OCI-M2 (cell line): ENCODE measurements at regions not wholly inside any gene's neighbourhood (a gene's known extent, or its start where the extent isn't known, plus 50 kb on each side); places are given as distances from the start of the nearest gene placed in this dataset.
A peak's percentile ranks its signal among the peaks of the same experiment; 100 is the strongest.

ENCODE experiments used
- DNase-seq: peaks from one replicate; lab custom pipeline; 2025; ENCODE audit not compliant: unreplicated experiment; lab: John Stamatoyannopoulos, UW

DNA sequence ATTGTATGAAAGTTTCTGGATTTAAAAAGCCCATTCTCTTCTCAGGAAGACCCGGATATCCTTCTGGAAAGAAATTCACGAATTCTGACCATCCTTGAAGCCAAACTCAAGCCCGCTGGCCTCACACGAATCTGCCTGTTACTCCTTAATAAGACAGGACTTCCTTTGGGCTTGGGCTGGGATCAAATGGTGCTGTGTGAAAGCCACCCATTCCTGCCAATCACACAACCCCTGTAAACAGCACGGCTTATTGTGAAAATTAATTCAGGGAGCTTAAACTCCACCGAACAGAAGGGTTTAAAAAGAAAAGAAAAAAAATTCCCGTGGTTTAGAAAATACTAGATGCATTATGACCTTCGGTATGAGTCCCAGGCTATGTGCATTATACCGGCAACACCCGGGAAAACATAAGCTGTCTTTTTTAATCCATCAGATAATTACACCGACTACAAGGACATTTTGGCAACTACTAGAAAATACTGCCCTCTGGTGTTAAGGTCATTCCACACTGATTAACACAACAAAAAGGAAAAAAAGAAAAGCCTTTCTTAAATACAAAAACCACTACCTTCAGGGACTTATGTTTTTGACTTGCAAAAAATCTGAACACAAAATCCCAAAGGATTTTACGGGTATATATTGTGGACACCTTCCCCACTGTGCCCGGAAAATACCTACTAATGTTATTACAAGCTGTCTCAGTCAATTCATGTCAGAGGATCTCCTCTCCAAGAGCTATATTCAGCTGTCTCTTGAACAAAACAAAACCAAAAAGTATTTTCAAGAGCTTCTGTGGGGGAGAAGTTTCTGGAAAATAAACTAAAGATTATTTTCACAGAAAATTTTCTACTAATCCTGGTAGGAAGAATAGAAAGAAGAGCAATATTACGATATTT lies 76.0 kb upstream of the LSM14A start:
- peak; percentile 88 for DNase-seq

- peak; percentile 62 for DNase-seq
These were observed 68.2 kb upstream of the LSM14A start for GRCh38 chr19:34104096-34104495.

DNA sequence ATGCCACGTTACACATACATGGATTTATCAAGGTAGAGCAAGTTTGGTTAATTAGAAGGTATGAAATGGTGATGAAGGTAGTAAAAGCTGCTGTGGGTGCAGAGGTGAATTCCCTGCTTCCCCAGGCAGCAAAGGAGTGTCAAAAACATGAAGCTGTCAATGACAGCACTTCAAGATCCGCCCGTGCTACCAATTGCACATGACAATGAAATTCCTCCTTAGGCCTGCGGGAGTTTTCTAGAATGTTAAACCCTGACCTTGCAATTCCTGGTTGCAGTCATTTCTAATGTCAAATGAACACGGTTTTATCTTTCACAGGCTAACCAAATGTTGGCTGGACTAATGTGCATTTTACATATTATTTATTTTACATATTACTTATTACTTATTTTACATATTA lies 67.7 kb upstream of the LSM14A start:
- DNase-seq: no peak

DNA sequence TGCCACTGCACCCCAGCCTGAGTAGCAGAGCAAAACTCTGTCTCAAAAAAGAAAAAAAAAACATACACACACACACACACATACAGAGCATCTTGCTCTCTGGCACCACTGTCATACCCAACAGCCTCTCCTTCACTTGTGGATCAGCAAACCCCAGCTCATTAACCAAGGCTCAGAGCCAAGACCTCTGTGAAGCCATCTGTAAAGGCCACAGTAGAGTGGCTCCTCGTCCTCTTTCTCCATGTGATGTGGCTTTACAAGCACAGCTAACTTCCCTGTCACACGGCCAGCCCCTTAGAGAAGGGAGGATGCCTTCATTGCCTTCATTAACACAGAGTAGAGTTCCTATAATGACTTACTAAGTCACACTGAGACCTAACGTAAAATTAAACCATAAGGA lies 62.7 kb upstream of the LSM14A start:
- DNase-seq: no peak

DNA sequence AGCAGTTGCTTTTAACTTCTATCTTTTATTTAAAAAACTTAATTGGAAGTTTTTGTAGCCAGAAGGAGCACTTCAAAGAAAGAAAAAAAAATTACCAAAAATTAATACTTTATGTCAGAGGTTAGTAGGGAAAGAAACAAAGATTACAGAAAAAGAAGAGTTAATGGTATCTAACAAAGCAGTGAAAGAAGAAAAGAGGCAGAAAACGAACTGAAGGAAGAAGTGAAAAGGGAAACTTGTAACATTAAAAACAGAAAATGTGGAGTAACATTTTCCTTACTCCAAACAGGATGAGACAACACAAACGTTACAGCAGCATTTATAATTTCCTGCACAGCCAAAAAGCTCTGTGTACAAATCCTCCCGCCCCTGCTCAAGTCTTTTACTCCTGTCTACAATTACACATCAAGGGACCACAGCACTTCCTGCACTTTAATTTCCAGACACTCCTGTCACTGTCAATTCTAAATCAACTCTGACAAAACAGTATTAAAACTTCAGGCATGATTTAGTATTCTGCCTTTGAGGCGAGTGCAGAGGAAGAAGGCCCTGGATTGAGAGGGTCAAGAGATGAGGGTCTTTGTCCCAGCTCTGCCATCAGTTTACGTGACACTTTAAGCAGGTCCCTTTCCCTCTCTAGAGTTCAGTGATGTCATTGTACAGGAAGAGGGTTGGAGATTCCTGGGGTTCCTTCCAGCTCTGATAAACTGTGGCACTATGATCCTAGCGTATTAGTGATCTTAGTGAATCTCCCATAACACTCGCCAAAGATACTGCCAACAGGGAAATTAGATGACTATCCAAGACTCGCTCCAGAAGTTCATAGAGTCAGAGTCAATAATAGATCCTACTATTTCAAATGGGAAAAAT lies 53.2 kb upstream of the LSM14A start:
- DNase-seq: no peak

DNA sequence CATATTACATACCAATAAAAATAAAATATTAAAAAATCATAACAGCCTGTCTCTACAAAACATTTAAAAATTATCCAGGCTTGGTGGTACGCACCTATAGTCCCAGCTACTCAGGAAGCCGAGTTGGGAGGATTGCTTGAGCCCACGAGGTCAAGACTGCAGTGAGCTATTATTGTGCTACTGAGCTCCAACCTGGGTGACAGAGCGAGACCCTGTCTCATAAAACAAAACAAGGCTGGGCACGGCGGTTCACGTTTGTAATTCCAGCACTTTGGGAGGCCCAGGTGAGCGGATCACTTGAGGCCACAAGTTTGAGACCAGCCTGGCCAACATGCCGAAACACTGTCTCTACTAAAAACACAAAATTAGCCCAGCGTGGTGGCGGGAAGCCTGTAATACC lies 52.2 kb upstream of the LSM14A start:
- DNase-seq: no peak

DNA sequence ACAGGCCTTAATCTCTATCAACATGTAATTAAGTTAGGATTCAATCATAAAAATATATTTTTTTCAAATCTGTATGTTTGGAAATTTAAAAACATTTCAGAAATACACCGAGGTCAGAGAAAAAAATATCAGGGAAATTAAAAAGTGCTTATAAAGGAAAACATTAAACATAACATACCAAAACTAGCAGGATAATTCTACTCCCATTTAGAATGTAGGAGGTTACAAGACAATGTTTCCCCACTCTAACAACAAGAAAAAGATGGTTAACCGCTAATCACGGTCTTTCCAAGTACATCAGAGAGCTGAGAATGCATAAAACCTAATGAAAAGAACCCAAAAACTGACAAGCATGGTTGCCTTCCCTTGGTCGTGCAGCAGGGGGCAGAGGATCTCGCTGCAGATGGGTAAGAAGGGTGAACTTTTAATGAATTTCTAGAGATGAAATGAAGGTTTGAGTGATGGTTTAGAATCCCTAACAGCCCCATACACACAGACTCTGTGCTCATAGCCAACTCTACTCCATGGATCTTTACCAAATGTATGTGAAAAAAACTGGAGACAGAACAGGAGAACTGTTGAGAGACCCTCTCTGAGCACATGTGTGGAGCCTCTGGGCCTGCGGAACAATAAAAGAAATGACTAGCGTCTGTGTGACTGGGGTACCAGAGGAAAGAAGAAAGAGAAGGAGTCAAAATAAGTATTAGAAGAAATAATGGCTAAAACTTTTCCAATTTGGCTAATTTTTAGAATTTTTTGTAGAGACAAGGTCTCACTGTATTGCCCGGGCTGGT lies 51.3 kb upstream of the LSM14A start:
- DNase-seq: no peak
